RWPE2 (cell line): ENCODE measurements at regions not wholly inside any gene's neighbourhood (a gene's known extent, or its start where the extent isn't known, plus 50 kb on each side); places are given as distances from the start of the nearest gene placed in this dataset.
"Not testable (repeated sequence)": the region's sequence is repeated elsewhere in the genome, so short reads cannot be mapped to it uniquely, and the experiment has no call there.

Experiments used
- ATAC-seq: fragments of 200-7000 bp; cut with Tn5 transposase; 3 replicates; pipeline ENCODE4 v1.9.1; 2021; ENCODE audit warnings: low read depth
- DNase-seq: peaks from one replicate; pipeline ENCODE4 v3.0.0-alpha.2; 2020; ENCODE audit warnings: low spot score
- H3K27ac ChIP-seq: fragments of 450-650 bp; 2 replicates; pipeline ENCODE4 v1.5.1; 2017; ENCODE audit warnings: mild to moderate bottlenecking; ENCODE audit not compliant: poor library complexity, severe bottlenecking
- H3K27me3 ChIP-seq: fragments of 250-450 bp; sonication (Bioruptor Pico); 2 replicates; pipeline ENCODE4 v1.5.1; 2021; ENCODE audit warnings: mild to moderate bottlenecking, moderate library complexity; ENCODE audit not compliant: insufficient read depth, poor library complexity, severe bottlenecking
- H3K36me3 ChIP-seq: fragments of 250-450 bp; sonication (Bioruptor Pico); 2 replicates; pipeline ENCODE4 v1.5.1; 2020; ENCODE audit warnings: low read depth, mild to moderate bottlenecking, moderate library complexity
- H3K4me1 ChIP-seq: fragments of 250-450 bp; sonication (Bioruptor Pico); 2 replicates; pipeline ENCODE4 v1.5.1; 2021; ENCODE audit warnings: mild to moderate bottlenecking, moderate library complexity; ENCODE audit not compliant: insufficient read depth, poor library complexity, severe bottlenecking
- H3K4me3 ChIP-seq: fragments of 250-450 bp; sonication (Bioruptor Pico); 2 replicates; pipeline ENCODE4 v1.5.1; 2021; ENCODE audit warnings: mild to moderate bottlenecking, moderate library complexity; ENCODE audit not compliant: severe bottlenecking
- H3K9me3 ChIP-seq: fragments of 250-450 bp; sonication (Bioruptor Pico); 2 replicates; pipeline ENCODE4 v1.5.1; 2021; ENCODE audit warnings: mild to moderate bottlenecking, moderate library complexity; ENCODE audit not compliant: severe bottlenecking
- TF ChIP-seq, protein P1 (sequence below): fragments of 450-650 bp; IDR thresholded peaks from one replicate; pipeline ENCODE4 v1.5.1; 2017; ENCODE audit warnings: mild to moderate bottlenecking, moderate library complexity; ENCODE audit not compliant: poor library complexity, severe bottlenecking

DNA sequence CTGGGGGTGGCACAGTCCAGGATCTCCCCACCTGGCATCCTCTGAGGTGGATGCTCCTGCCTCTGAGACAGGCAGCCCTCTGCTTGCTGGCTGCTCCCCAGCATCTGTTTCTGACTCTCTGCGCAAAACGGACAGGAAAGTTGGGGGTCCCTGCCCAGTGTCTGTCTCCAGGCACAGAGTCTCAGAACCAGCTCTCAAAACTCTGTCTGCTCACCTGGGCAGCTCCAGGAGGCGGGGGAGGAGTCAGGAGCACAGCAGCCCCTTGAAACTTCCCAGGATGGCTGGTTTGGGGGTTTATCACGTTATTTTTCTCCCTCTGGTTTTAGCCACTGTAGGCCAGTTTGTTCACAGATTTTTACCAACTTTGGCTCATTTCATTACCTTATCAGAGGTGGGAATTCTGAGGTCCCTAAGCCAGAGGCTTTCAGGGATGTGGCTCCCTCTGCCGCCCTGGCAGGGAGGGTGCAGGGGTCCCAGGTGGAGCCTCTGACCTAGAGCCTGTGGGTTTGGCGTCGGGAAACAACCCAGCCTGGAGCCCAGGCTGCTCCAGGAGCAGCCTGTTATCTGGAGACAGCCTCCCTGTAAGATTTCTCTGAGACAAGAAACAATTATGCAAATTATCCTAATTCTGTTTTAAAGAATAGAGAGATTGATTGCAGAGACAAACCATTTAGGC, 334.1 kb downstream of the CACNA1B start:
- not testable (repeated sequence) for H3K4me1 ChIP-seq, H3K27ac ChIP-seq, H3K9me3 ChIP-seq, DNase-seq, H3K36me3 ChIP-seq, H3K27me3 ChIP-seq, H3K4me3 ChIP-seq
- TF ChIP-seq, protein P1, sequence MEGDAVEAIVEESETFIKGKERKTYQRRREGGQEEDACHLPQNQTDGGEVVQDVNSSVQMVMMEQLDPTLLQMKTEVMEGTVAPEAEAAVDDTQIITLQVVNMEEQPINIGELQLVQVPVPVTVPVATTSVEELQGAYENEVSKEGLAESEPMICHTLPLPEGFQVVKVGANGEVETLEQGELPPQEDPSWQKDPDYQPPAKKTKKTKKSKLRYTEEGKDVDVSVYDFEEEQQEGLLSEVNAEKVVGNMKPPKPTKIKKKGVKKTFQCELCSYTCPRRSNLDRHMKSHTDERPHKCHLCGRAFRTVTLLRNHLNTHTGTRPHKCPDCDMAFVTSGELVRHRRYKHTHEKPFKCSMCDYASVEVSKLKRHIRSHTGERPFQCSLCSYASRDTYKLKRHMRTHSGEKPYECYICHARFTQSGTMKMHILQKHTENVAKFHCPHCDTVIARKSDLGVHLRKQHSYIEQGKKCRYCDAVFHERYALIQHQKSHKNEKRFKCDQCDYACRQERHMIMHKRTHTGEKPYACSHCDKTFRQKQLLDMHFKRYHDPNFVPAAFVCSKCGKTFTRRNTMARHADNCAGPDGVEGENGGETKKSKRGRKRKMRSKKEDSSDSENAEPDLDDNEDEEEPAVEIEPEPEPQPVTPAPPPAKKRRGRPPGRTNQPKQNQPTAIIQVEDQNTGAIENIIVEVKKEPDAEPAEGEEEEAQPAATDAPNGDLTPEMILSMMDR = peak; percentile 15
- peak; percentile 78; the same call in 2 of the 3 replicates for ATAC-seq

DNA sequence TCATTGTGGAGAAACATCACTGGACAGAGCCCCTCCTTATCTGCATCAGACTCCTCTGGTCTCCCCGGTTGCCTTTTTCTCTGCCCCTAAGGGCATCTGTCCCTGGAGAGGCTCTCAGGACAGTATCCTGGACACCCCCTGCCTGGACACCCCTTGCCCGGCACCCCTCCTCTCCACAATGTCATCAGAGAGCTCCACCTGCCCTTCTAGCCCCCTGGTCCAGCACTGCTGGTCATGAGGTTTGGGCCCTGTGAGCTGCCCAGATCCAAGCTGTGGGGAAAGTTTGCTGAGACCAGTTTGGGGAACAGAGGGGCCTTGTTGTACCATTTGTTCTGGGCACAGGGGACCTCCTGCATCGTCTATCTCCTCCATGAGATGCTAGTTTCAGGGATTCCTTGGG, 335.2 kb downstream of the CACNA1B start:
- not testable (repeated sequence) for H3K27ac ChIP-seq, H3K36me3 ChIP-seq, H3K4me1 ChIP-seq, H3K27me3 ChIP-seq, H3K9me3 ChIP-seq, ATAC-seq, DNase-seq, H3K4me3 ChIP-seq

DNA sequence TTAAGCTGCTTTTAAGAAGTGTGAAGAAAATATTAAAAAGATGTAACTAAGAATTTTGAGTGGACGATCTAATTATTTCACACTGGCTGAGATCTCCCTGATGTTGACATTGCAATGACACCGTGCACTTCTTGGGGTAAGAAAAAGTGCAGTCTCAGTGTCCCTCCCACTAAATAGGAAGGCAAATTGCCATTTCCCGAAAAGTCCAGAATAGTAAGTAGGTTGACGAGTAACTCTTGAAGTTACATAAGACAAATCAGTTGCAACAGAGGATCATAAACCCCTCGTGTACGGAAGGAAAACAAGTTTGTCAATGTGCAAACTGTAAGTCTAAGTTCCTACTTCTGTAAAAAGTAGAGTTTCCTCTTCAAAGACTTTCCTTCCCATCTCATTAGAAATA, 336.2 kb downstream of the CACNA1B start:
- H3K4me3 ChIP-seq, H3K9me3 ChIP-seq, H3K27ac ChIP-seq, DNase-seq, H3K36me3 ChIP-seq, H3K4me1 ChIP-seq, H3K27me3 ChIP-seq, ATAC-seq: not testable (repeated sequence)

DNA sequence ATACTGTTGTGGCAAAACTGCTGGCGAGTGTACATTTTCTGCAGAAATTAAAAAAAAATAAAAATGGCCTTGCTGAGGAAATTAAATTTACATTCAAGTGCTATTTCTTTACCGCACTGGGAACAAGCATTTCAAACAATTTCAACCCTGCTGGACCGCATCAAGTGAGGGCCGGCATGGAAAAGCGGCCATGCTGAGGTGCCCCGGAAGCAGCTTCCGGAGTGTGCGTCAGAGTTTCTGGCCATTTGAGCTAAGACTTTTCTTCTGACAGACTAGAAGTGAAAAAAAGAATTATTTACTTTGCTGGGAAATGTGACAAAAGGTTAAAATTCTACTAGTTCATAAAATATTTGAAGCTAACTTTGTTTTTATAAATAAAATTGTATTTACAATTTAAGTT, 337.0 kb downstream of the CACNA1B start:
- H3K4me3 ChIP-seq, H3K27me3 ChIP-seq, H3K4me1 ChIP-seq, DNase-seq, H3K9me3 ChIP-seq, H3K27ac ChIP-seq, ATAC-seq, H3K36me3 ChIP-seq: not testable (repeated sequence)

DNA sequence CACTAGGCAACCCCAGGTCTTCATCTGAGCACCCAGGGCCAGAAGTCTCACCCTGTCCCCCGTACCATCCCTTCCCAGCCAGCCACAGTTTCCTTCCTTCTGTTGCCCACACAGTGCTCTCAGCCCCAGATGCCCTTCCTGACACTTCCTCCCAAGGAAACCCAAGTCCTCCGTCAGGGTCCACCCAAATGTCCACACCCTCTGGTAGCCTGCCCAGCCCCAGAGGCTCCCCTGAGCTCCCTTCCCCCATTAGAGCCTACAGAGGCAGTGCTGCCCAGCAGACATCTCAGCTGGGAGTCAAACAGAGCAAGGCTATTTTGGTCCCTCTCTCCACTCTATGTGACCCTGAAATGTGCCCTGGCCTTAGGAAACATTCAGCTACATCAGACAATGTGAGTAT, 338.0 kb downstream of the CACNA1B start:
- not testable (repeated sequence) for H3K4me3 ChIP-seq, H3K27me3 ChIP-seq, H3K9me3 ChIP-seq, H3K27ac ChIP-seq, DNase-seq, ATAC-seq, H3K4me1 ChIP-seq, H3K36me3 ChIP-seq

DNA sequence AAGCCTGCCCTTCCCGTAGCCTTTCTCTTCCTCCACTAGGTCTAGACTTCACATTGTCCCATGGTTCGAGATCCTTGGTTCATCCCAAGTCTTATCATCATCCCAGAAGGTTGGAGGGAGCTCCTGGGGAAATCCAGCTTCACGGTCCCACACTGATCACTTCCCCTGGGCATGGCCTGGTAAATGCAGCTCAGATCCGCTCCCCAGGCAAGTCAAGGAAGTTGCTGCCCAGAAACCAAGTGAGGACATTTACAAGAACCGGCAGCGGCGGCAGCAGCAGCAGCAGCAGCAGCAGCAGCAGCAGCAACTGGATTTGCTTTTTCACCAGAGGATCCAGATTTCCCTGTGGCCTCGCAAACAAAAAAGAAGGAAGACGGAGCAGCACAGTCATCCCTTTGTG, 339.2 kb downstream of the CACNA1B start:
- DNase-seq, H3K27ac ChIP-seq, ATAC-seq: not testable (repeated sequence)

DNA sequence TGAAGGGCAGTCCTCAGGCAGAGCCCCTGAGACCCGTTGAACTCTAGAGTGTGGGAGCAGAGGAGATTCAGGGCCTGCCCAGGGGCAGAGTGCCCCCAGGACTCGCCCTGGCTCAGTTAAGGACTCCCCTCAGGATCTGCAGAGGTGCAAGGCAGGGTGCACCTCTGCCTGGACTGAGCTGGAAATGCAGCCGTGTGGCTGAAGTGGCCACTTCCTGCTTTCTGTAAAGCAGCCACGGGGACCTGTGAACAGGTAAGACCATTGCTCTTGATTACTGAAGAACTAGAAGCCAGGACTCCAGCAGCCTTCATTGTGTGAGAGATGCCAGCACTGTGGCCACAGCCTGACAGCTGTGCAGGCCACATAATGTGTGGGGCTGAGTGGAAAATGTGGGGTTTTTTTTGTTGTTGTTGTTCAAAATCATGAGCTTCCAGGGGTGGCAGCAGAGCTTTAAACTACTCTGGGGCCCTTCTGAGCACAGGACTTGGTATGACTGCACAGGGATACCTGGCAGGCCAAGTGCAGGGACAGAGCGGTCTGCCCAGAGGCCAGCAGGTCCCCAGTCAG, 339.8 kb downstream of the CACNA1B start:
- H3K9me3 ChIP-seq, DNase-seq, H3K4me3 ChIP-seq, H3K27me3 ChIP-seq, H3K27ac ChIP-seq, H3K36me3 ChIP-seq, ATAC-seq, H3K4me1 ChIP-seq: not testable (repeated sequence)

More for the DNA sequence above, 339.2 kb downstream of the CACNA1B start:
- not testable (repeated sequence) for H3K27me3 ChIP-seq, H3K9me3 ChIP-seq, H3K36me3 ChIP-seq, H3K4me3 ChIP-seq, H3K4me1 ChIP-seq

DNA sequence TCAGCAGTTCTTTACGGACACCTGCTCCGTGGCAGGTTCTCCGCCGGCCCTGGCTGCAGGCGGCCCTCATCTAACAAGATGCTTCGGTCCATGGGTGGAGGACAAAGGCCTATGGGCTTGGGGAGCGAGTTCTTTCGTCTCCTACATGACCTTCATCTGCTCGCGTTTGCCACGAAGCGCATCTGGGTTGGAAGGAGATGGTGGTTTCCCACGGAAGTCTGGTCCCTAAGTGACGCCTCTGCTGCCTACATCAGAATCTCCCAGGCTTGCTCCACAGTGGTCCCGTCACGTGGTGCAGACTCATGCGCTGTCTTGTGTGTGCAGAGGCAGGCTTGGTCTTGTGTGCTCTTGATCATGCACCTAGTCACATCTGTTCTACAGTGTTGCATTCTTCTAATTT, 341.7 kb downstream of the CACNA1B start:
- H3K27me3 ChIP-seq, H3K4me1 ChIP-seq: not testable (repeated sequence)

DNA sequence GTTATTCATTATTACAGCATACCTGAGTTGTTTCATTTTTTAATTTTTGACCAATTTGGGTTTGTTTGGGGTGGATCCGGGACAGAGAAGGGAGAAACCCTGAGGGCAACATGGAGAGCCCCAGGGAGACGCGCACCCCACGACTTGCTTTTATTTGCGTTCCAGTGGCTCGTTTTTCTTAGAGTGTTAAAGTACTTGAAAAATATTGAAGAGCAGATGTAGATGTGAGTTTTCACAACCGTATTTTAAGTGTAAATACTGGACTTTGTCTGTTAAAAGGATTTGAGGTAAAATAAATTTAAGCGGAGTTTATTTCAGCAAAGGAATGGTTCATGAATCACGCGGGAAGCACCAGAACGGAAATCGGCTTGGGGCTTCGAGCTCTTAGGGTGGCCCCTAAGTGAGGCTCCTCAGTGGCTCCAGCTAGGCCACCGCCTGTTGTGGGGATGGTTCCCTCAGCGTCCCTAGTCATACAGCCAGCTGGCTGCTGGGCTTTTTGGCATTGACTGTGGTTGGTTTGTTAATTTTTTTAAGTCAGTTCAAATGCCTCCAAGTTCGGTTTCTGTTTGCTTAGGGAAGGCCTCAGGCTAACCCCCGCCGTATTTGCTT, 344.0 kb downstream of the CACNA1B start:
- DNase-seq, H3K36me3 ChIP-seq, H3K4me1 ChIP-seq, H3K9me3 ChIP-seq, H3K27me3 ChIP-seq: not testable (repeated sequence)
- Histone ChIP-seq H3K27ac (peak overlapping the region; percentile 37), H3K4me3 (peak overlapping the region; percentile 40)
- peak; percentile 35 for ATAC-seq

More for the DNA sequence above, 341.7 kb downstream of the CACNA1B start:
- H3K36me3 ChIP-seq, DNase-seq, H3K4me3 ChIP-seq, H3K27ac ChIP-seq, H3K9me3 ChIP-seq, ATAC-seq: not testable (repeated sequence)

DNA sequence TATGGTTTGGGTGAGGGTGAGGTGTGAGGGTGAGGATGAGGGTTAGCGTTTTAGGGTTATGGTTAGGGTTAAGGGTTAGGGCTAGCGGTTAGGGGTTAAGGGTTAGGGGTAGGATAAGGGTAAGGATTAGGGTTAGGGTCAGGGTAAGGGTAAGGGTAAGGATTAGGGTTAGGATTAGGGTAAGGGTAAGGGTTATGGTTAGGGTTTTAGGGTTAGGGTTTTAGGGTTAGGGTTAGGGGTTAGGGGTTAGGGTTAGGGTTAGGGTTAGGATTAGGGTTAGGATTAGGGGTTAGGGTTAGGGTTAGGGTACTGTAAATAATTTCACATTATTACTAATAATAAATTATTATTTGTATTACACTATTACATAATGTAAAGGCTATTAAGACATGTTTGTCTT, 359.5 kb downstream of the CACNA1B start:
- not testable (repeated sequence) for ATAC-seq, H3K27me3 ChIP-seq, DNase-seq, H3K36me3 ChIP-seq, H3K27ac ChIP-seq, H3K4me3 ChIP-seq, H3K4me1 ChIP-seq, H3K9me3 ChIP-seq
